ENCODE measurements at regions not wholly inside any gene's neighbourhood (a gene's known extent, or its start where the extent isn't known, plus 50 kb on each side); places are given as distances from the start of the nearest gene placed in this dataset.

DNA sequence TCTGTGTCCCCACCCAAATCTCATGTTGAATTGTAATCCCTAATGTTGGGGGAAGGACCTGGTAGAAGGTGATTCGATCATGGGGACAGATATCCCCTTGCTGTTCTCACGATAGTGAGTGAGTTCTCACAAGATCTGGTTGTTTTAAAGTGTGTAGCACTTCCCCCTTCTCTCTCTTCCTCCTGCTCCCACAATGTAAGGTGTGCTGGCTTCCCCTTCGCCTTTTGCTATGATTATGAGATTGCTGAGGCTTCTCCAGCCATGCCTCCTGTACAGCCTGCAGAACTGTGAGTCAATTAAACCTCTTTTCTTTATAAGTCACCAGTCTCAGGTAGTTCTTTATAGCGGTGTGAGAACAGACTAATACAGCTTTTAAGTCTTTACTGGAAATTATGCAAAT is 193.3 kb upstream of the RBBP8 start:
- no peaks in the 10 kb centered on the region for H3K27me3 ChIP-seq (ENCODE audit: low read depth)
- intact Hi-C loops (cut with DNase I): no loop called here
- no peaks in the 10 kb centered on the region for H3K36me3 ChIP-seq
- H3K4me1 ChIP-seq: no peaks in the 10 kb centered on the region
- DNase-seq (no peak), ATAC-seq (no peak)
- H3K9me3 ChIP-seq: no peaks in the 10 kb centered on the region
- no peak overlapping the region for H3K4me3 ChIP-seq
- no peak overlapping the region for H3K27ac ChIP-seq
- TF ChIP-seq CTCF (IDR thresholded peaks at IDR 0.05): no peak

DNA sequence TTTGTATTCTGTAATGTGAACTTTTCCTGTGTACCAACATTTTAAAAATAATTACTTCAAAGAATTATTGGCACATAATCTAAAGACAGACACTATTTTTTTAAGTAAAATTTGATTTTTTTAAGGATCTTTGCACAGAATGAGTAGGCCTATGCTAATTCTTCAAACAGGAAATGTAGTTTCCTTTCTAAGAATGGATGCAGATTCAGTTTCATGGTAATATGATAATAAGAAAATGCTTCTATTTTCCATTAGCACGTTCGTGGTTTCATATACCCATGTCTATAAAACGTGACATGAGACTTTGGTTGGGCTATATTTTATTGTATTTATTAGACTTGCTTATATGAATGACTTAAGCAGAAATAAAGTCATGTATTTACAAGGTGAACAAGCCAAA is 191.8 kb upstream of the RBBP8 start:
- DNase-seq (no peak), ATAC-seq (no peak)
- Histone ChIP-seq H3K36me3 (no peaks in the 10 kb centered on the region), H3K27me3 (ENCODE audit: low read depth) (no peaks in the 10 kb centered on the region), H3K4me1 (no peaks in the 10 kb centered on the region), H3K9me3 (no peaks in the 10 kb centered on the region), H3K27ac (no peak overlapping the region), H3K4me3 (no peak overlapping the region)
- intact Hi-C loops (cut with DNase I): no loop called here
- TF ChIP-seq CTCF (IDR thresholded peaks at IDR 0.05): no peak

DNA sequence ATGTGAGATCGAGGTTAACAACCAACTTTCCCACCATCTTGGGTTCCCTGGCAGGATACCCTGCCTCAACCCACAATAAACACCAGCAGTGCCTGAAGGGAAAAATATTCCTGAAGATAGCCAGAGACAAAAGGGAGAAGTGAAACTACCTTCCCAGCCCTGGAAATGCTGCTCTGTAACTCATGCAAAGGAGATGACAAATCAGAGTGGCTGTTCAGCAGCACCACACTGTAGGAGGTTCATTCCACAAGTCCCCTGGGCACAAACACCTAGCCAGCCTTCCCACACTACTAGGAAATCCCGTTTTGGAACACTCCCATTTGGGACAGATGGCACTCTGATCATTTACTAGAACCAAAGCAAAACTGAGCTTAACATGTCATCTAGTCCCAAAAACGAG is 190.7 kb upstream of the RBBP8 start:
- intact Hi-C loops (cut with DNase I): no loop called here
- ATAC-seq (no peak), DNase-seq (no peak)
- Histone ChIP-seq H3K36me3 (no peaks in the 10 kb centered on the region), H3K4me1 (no peaks in the 10 kb centered on the region), H3K27ac (no peak overlapping the region), H3K27me3 (ENCODE audit: low read depth) (no peaks in the 10 kb centered on the region), H3K4me3 (no peak overlapping the region), H3K9me3 (no peaks in the 10 kb centered on the region)
- TF ChIP-seq CTCF (IDR thresholded peaks at IDR 0.05): no peak

- no peak overlapping the region for H3K27ac ChIP-seq
- no peak overlapping the region for H3K4me3 ChIP-seq
- H3K4me1 ChIP-seq: no peaks in the 10 kb centered on the region
- no peaks in the 10 kb centered on the region for H3K36me3 ChIP-seq
- DNase-seq (no peak), ATAC-seq (no peak)
- intact Hi-C loops (cut with DNase I): no loop called here
- H3K27me3 ChIP-seq (ENCODE audit: low read depth): no peaks in the 10 kb centered on the region
- TF ChIP-seq CTCF (IDR thresholded peaks at IDR 0.05): no peak
- H3K9me3 ChIP-seq: no peaks in the 10 kb centered on the region
These were observed 187.2 kb upstream of the RBBP8 start for GRCh38 chr18:22745966-22746365.

- no peaks in the 10 kb centered on the region for H3K4me1 ChIP-seq
- intact Hi-C loops (cut with DNase I): no loop called here
- H3K36me3 ChIP-seq: no peaks in the 10 kb centered on the region
- TF ChIP-seq CTCF (IDR thresholded peaks at IDR 0.05): no peak
- H3K27me3 ChIP-seq (ENCODE audit: low read depth): no peaks in the 10 kb centered on the region
- no peak for ATAC-seq
- no peak overlapping the region for H3K4me3 ChIP-seq
- H3K9me3 ChIP-seq: no peaks in the 10 kb centered on the region
- no peak overlapping the region for H3K27ac ChIP-seq
- no peak for DNase-seq
These were observed 181.1 kb upstream of the RBBP8 start for GRCh38 chr18:22752014-22752413.
